Activated CD8-positive, alpha-beta T cell treated with anti-CD3 and anti-CD28 coated beads, Interleukin-2, amount 10 ng/mL, durations not matched to agents 7 days and 5 days (primary cell): ENCODE measurements at regions not wholly inside any gene's neighbourhood (a gene's known extent, or its start where the extent isn't known, plus 50 kb on each side); places are given as distances from the start of the nearest gene placed in this dataset.
"Not testable (repeated sequence)": the region's sequence is repeated elsewhere in the genome, so short reads cannot be mapped to it uniquely, and the experiment has no call there.

Source experiments
- ATAC-seq: fragments of 150-1000 bp; cut with Tn5 transposase; one replicate; pipeline ENCODE4 v1.10.0; 2021; ENCODE audit warnings: moderate library complexity
- CTCF ChIA-PET: fragments of 350-600 bp; sonication (Branson Sonifier 250); formaldehyde crosslinking; loops from one replicate; lab custom pipeline; 2021; ENCODE audit warnings: antibody characterized with exemption; lab: Charles Lee
- POLR2A ChIA-PET: fragments of 350-600 bp; sonication (Branson Sonifier 250); formaldehyde crosslinking; loops from one replicate; lab custom pipeline; 2021; ENCODE audit warnings: antibody characterized with exemption; lab: Charles Lee
- DNase-seq: peaks from one replicate; pipeline ENCODE4 v3.0.0-alpha.2; 2020
- H3K27ac Mint-ChIP-seq: one replicate; pipeline ENCODE4 v1.8.0; 2021; ENCODE audit warnings: mild to moderate bottlenecking, mixed read lengths
- H3K27me3 Mint-ChIP-seq: one replicate; pipeline ENCODE4 v1.8.0; 2021; ENCODE audit warnings: low read depth, mixed read lengths
- H3K36me3 Mint-ChIP-seq: one replicate; pipeline ENCODE4 v1.8.0; 2021; ENCODE audit warnings: low read depth, mixed read lengths
- H3K4me1 Mint-ChIP-seq: one replicate; pipeline ENCODE4 v1.8.0; 2021; ENCODE audit warnings: low read depth, mixed read lengths
- H3K4me3 Mint-ChIP-seq: one replicate; pipeline ENCODE4 v1.8.0; 2021; ENCODE audit warnings: mild to moderate bottlenecking, mixed read lengths
- H3K9me3 Mint-ChIP-seq: one replicate; pipeline ENCODE4 v1.8.0; 2022; ENCODE audit warnings: mixed read lengths; ENCODE audit not compliant: insufficient read depth

DNA sequence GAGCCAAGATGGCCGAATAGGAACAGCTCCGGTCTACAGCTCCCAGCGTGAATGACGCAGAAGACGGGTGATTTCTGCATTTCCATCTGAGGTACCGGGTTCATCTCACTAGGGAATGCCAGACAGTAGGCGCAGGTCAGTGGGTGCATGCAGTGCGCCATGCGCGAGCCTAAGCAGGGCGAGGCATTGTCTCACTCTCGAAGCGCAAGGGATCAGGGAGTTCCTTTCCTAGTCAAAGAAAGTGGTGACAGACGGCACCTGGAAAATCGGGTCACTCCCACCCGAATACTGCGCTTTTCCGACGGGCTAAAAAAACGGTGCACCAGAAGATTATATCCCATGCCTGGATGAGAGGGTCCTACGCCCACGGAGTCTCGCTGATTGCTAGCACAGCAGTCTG is 600.1 kb downstream of the PRR16 start:
- POLR2A ChIA-PET, CTCF ChIA-PET: not testable (repeated sequence)

DNA sequence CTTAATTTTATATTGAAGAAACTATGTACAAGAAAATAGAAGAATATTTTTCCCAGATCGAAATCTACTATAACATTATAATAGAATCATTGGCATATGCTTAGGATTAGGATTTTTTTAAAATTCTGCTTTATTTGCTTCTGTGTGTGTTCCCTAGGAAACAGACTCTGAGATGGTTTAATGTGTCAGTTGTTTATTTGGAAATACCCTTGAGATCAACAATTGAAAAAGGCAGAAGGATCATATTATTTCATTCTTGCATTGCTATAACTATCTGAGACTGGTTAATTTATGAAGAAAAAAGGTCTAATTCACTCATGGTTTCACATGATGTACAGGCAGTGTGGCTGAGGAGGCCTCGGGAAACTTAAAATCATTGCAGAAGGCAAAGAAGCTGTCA is 622.6 kb downstream of the PRR16 start:
- Mint-ChIP-seq H3K36me3 (no peaks in the 10 kb centered on the region), H3K9me3 (peaks cover 11% of the 10 kb centered on the region), H3K4me3 (no peak overlapping the region), H3K27me3 (no peaks in the 10 kb centered on the region), H3K27ac (no peak overlapping the region), H3K4me1 (no peaks in the 10 kb centered on the region)
- CTCF ChIA-PET: no interaction called here
- no peak for ATAC-seq
- POLR2A ChIA-PET: no interaction called here
- no peak for DNase-seq

More for the DNA sequence above, 600.1 kb downstream of the PRR16 start:
- H3K27me3 Mint-ChIP-seq, H3K27ac Mint-ChIP-seq, H3K9me3 Mint-ChIP-seq, H3K4me1 Mint-ChIP-seq, H3K36me3 Mint-ChIP-seq, H3K4me3 Mint-ChIP-seq, ATAC-seq, DNase-seq: not testable (repeated sequence)

DNA sequence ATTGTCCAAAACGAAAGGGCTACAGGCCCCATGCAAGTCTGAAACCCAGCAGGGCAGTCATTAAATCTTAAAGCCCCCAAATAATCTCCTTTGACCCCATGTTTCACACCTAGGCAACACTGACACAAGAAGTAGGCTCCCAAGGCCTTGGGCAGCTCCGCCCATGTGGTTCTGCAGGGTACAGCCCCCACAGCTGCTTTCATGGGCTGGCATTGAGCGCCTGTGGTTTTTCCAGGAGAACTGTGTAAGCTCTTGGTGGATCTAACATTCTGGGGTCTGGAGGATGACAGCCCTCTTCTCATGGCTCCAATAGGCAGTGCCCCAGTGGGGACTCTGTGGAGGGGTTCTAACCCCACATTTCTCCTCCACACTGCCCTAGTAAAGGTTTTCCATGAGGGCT is 623.5 kb downstream of the PRR16 start:
- POLR2A ChIA-PET: no interaction called here
- no peak overlapping the region for H3K27ac Mint-ChIP-seq
- no peak for ATAC-seq

DNA sequence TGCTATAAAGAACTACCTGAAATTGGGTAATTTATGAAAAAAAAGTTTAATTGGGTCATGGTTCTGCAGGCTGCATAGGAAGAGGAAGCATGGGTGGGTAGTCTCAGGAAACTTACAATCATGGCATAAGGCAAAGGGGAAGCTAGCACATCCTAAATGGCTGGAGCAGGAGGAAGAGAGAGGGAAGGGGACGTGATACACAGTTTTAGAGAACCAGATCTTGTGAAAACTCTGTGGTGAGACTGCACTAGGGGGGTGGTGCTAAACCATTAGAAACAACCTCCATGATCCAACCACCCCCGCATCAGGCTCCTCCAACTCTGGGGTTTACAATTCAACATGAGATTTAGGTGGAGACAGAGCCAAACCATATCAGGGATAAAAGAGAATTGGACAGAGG is 624.2 kb downstream of the PRR16 start:
- no peak for DNase-seq
- ATAC-seq: no peak
- Mint-ChIP-seq H3K27me3 (no peaks in the 10 kb centered on the region), H3K9me3 (peaks cover 11% of the 10 kb centered on the region), H3K27ac (no peak overlapping the region), H3K36me3 (no peaks in the 10 kb centered on the region), H3K4me3 (no peak overlapping the region), H3K4me1 (no peaks in the 10 kb centered on the region)
- ChIA-PET CTCF (no interaction called here), POLR2A (no interaction called here)

More for the DNA sequence above, 623.5 kb downstream of the PRR16 start:
- CTCF ChIA-PET: no interaction called here
- Mint-ChIP-seq H3K9me3 (peaks cover 11% of the 10 kb centered on the region), H3K4me1 (no peaks in the 10 kb centered on the region), H3K36me3 (no peaks in the 10 kb centered on the region), H3K27me3 (no peaks in the 10 kb centered on the region), H3K4me3 (no peak overlapping the region)
- DNase-seq: no peak

DNA sequence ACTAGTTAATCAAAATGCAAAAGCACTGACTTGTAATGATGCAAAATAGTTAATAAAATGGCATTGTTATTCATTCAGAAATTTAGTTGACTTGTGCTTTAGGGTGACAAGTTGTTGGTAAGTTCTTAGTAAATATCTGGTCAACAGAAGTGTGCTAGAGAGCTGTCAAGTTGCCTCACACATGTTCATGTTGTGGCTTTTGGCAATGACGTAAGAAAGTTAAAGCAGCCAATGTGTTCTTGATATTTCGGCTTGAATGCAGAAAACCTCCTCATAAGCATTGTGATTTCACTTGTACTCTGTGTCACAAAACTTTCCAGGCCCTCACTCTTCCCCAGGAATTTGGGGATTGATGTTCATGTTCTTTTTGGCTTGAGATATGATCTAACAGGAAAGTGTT is 626.7 kb downstream of the PRR16 start:
- H3K4me1 Mint-ChIP-seq: no peaks in the 10 kb centered on the region
- DNase-seq (no peak), ATAC-seq (no peak)
- H3K9me3 Mint-ChIP-seq: peaks cover 11% of the 10 kb centered on the region
- ChIA-PET POLR2A (no interaction called here), CTCF (no interaction called here)
- no peaks in the 10 kb centered on the region for H3K36me3 Mint-ChIP-seq
- H3K27me3 Mint-ChIP-seq: no peaks in the 10 kb centered on the region
- no peak overlapping the region for H3K4me3 Mint-ChIP-seq
- no peak overlapping the region for H3K27ac Mint-ChIP-seq

DNA sequence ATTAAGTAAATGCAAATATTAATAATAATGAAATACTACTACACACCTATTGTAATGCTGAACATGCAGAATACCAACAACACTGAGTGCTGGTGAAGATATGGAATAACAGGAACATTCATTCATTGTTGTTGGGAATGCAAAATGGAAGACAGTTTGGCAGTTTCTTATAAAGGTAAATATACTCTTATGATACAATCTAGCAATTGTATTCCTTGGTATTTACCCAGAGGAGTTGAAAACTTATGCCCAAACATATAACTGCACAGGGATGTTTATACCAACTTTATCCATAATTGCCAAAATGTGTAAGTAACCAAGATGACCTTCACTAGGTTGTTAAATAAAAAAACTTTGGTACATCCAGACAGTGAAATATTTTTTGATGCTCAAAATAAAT is 636.8 kb downstream of the PRR16 start:
- DNase-seq (no peak), ATAC-seq (no peak)
- H3K36me3 Mint-ChIP-seq: no peaks in the 10 kb centered on the region
- POLR2A ChIA-PET: no interaction called here
- no peak overlapping the region for H3K4me3 Mint-ChIP-seq
- no peaks in the 10 kb centered on the region for H3K4me1 Mint-ChIP-seq
- no peaks in the 10 kb centered on the region for H3K27me3 Mint-ChIP-seq
- H3K9me3 Mint-ChIP-seq: no peaks in the 10 kb centered on the region
- no peak overlapping the region for H3K27ac Mint-ChIP-seq
- CTCF ChIA-PET: no interaction called here

DNA sequence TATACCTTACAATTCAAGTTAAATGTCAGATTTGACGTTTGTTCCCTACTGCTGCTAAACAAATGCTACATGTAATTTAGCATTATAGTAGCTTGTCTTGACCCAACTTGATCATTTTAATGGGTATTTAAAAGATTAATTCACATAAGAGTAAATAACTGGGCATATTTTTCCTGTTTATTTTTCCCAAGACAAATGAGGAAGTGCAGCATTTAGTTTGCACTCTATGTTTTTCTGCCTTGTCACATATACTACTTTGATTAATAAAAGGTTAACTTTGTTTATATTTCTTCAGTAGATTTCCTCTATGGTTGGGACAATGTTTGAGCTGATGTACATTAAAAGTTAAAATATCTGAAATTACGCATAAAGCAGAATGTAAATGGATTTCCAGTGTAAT is 641.8 kb downstream of the PRR16 start:
- no peak overlapping the region for H3K4me3 Mint-ChIP-seq
- no peak overlapping the region for H3K27ac Mint-ChIP-seq
- no peaks in the 10 kb centered on the region for H3K27me3 Mint-ChIP-seq

DNA sequence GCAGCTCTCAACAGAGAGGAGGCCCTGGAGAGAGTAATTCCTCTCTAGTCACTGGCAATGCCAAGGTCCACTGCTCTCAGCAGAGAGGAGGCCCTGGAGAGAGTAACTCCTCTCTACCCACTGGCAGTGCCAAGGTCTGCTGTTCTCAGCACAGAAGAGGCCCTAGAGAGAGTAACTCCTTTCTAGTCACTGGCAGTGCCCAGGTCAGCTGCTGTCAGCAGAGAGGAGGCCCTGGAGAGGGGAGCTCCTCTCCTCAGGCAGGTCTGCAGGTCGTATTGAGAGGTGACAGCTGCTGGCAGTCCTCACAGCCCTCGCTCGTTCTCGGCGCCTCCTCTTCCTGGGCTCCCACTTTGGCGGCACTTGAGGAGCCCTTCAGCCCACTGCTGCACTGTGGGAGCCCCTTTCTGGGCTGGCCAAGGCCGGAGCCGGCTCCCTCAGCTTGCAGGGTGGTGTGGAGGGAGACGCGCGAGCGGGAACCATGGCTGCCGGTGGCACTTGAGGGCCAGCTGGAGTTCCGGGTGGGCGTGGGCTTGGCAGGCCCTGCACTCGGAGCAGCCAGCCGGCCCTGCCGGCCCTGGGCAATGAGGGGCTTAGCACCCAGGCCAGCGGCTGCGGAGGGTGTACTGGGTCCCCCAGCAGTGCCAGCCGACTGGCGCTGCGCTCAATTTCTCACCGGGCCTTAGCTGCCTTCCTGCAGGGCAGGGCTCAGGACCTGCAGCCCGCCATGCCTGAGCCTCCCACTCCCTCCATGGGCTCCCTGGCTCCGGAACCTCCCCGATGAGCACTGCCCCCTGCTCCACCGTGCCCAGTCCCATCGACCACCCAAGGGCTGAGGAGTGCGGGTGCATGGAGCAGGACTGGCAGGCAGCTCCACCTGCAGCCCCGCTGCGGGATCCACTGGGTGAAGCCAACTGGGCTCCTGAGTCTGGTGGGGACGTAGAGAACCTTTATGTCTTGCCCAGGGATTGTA is 642.9 kb downstream of the PRR16 start:
- H3K36me3 Mint-ChIP-seq, ATAC-seq, POLR2A ChIA-PET, H3K27me3 Mint-ChIP-seq, H3K9me3 Mint-ChIP-seq, H3K27ac Mint-ChIP-seq, H3K4me3 Mint-ChIP-seq, H3K4me1 Mint-ChIP-seq, CTCF ChIA-PET, DNase-seq: not testable (repeated sequence)

More for the DNA sequence above, 641.8 kb downstream of the PRR16 start:
- DNase-seq (no peak), ATAC-seq (no peak)
- no peaks in the 10 kb centered on the region for H3K36me3 Mint-ChIP-seq
- H3K4me1 Mint-ChIP-seq: no peaks in the 10 kb centered on the region
- CTCF ChIA-PET: no interaction called here
- peaks cover 4% of the 10 kb centered on the region for H3K9me3 Mint-ChIP-seq
- POLR2A ChIA-PET: no interaction called here

DNA sequence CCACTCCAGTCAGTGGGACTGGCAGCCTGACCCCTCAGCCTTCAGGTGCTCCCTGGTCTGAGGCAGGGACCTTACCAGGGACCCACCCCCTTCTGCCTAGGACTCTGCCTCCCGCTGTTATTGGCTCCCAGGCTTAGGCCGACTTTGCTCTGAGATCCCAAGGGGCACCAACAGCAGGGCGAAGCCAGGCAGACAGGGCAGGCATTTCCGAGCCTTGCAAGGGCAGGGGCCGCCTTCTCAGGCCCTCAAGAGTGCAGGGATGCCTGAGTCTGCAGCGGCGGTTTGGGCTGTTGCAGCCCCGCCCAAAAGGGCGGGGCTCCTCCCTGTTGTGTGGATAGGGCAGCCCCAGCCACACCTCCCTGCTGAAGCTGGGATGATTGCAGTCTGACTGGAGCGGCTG is 644.6 kb downstream of the PRR16 start:
- ATAC-seq: no peak
- H3K27ac Mint-ChIP-seq: no peak overlapping the region

DNA sequence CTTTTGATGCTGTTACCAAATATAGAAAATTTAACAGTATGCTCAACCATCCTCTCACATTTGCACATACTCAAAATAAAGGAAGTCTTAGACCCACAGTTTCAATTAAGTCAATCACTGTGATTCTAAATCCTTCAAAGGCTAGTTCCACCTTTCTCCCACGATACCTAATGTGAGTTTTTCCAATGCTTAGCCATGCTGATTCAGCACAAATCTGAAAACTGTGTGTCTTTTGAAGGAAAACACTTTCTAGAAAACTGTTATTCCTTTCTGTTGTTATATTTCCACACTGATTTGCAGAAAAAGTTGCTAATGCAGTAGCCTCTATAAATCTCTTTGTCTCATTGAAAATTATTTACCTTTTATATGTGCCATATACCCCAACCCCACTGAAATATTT is 645.7 kb downstream of the PRR16 start:
- ChIA-PET POLR2A (no interaction called here), CTCF (no interaction called here)
- Mint-ChIP-seq H3K9me3 (peaks cover 4% of the 10 kb centered on the region), H3K4me3 (no peak overlapping the region), H3K27me3 (no peaks in the 10 kb centered on the region), H3K36me3 (no peaks in the 10 kb centered on the region), H3K27ac (no peak overlapping the region), H3K4me1 (no peaks in the 10 kb centered on the region)
- ATAC-seq (no peak), DNase-seq (no peak)

More for the DNA sequence above, 644.6 kb downstream of the PRR16 start:
- ChIA-PET POLR2A (no interaction called here), CTCF (no interaction called here)
- peaks cover 4% of the 10 kb centered on the region for H3K9me3 Mint-ChIP-seq
- no peaks in the 10 kb centered on the region for H3K27me3 Mint-ChIP-seq
- no peaks in the 10 kb centered on the region for H3K36me3 Mint-ChIP-seq
- no peaks in the 10 kb centered on the region for H3K4me1 Mint-ChIP-seq
- no peak for DNase-seq
- H3K4me3 Mint-ChIP-seq: no peak overlapping the region

DNA sequence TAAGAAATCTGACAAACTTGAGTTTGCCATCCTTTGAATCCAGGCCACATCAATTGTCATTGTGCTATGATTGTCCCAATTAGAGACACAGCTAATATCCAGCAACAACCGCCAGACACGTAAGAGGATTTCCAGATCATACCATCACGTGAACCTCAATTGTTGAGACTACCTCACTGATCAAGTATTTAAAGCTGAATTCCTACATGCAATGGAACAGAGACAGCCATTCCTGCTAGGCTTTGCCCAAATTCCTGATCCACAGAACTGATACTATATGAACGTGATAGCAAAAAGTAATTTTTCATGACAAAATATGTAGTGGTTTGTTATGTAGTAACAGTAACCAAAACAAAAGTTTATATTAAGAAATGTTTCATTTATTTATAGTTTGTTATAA is 657.7 kb downstream of the PRR16 start:
- H3K4me3 Mint-ChIP-seq: no peak overlapping the region
- DNase-seq: no peak
- H3K36me3 Mint-ChIP-seq: no peaks in the 10 kb centered on the region
- ChIA-PET CTCF (no interaction called here), POLR2A (no interaction called here)
- no peaks in the 10 kb centered on the region for H3K27me3 Mint-ChIP-seq
- H3K9me3 Mint-ChIP-seq: no peaks in the 10 kb centered on the region
- no peaks in the 10 kb centered on the region for H3K4me1 Mint-ChIP-seq
- ATAC-seq: no peak
- H3K27ac Mint-ChIP-seq: no peak overlapping the region

DNA sequence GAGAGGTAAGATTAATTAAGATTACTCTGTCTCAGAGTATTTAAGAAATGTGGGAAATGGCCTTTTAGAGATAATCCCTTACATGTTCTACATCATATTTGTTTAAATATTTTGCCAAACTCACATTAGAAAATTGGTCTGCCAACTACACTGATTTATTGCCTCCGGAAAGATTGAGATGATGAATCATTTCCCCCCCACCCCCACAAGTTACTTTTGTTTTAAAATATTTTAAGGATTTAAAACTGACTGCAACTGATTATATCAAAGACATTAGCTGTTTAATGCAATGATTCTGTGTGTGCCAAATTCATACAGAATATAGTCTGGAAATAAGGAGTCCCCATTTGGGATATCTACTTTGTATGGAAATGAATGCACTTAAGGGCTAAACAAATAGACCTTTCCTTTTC is 674.4 kb downstream of the PRR16 start:
- H3K9me3 Mint-ChIP-seq: no peaks in the 10 kb centered on the region
- DNase-seq (no peak), ATAC-seq (no peak)
- CTCF ChIA-PET: no interaction called here
- no peaks in the 10 kb centered on the region for H3K4me1 Mint-ChIP-seq
- no peaks in the 10 kb centered on the region for H3K27me3 Mint-ChIP-seq
- H3K27ac Mint-ChIP-seq: no peak overlapping the region
- H3K4me3 Mint-ChIP-seq: no peak overlapping the region
- POLR2A ChIA-PET: no interaction called here
- no peaks in the 10 kb centered on the region for H3K36me3 Mint-ChIP-seq
